HUES48 (cell line): ENCODE measurements at regions not wholly inside any gene's neighbourhood (a gene's known extent, or its start where the extent isn't known, plus 50 kb on each side); places are given as distances from the start of the nearest gene placed in this dataset.
"Not testable (repeated sequence)": the region's sequence is repeated elsewhere in the genome, so short reads cannot be mapped to it uniquely, and the experiment has no call there.

ENCODE experiments used
- H3K27ac ChIP-seq: one replicate; pipeline ENCODE4 v1.7.0; 2013; ENCODE audit warnings: low read depth, low read length, inconsistent platforms
- H3K27me3 ChIP-seq: 2 replicates; pipeline ENCODE4 v1.6.1; 2013; ENCODE audit warnings: mild to moderate bottlenecking, low read length; ENCODE audit not compliant: control insufficient read depth, insufficient read depth
- H3K36me3 ChIP-seq: 2 replicates; pipeline ENCODE4 v1.6.1; 2013; ENCODE audit warnings: low read length; ENCODE audit not compliant: control insufficient read depth, insufficient read depth
- H3K4me1 ChIP-seq: 2 replicates; pipeline ENCODE4 v1.6.1; 2013; ENCODE audit warnings: mild to moderate bottlenecking, low read length; ENCODE audit not compliant: control insufficient read depth, insufficient read depth
- H3K4me3 ChIP-seq: 2 replicates; pipeline ENCODE4 v1.5.1; 2013; ENCODE audit warnings: mild to moderate bottlenecking, low read depth, low read length
- H3K9ac ChIP-seq: 2 replicates; pipeline ENCODE4 v1.6.1; 2013; ENCODE audit warnings: mild to moderate bottlenecking, low read depth, low read length, moderate library complexity
- H3K9me3 ChIP-seq: 2 replicates; pipeline ENCODE4 v1.6.1; 2013; ENCODE audit warnings: low read length; ENCODE audit not compliant: control insufficient read depth, insufficient read depth

DNA sequence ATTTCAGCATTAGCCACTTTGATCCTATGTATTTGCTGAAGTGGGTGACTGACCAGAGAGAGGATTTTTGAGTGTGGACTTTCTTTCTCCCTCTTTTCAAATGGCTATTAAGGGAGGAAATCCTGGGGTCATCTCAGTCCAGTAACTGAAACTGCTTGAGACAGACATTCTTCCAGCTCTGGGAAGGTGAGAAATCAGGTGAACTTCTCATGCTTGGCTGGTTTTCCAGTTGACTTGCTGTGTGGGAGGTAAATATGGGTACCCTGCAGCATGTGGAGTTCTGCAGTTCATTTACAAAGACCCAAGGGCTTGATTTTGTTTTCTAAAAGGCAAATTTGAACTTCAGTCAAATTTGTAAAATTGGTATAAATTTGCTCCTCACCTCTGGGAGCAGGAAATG, 461.1 kb upstream of the TBL1XR1 start:
- Histone ChIP-seq H3K27me3 (no peaks in the 10 kb centered on the region), H3K4me3 (no peak overlapping the region), H3K27ac (no peak overlapping the region), H3K9me3 (no peaks in the 10 kb centered on the region), H3K36me3 (no peaks in the 10 kb centered on the region), H3K9ac (no peak overlapping the region), H3K4me1 (no peaks in the 10 kb centered on the region)

DNA sequence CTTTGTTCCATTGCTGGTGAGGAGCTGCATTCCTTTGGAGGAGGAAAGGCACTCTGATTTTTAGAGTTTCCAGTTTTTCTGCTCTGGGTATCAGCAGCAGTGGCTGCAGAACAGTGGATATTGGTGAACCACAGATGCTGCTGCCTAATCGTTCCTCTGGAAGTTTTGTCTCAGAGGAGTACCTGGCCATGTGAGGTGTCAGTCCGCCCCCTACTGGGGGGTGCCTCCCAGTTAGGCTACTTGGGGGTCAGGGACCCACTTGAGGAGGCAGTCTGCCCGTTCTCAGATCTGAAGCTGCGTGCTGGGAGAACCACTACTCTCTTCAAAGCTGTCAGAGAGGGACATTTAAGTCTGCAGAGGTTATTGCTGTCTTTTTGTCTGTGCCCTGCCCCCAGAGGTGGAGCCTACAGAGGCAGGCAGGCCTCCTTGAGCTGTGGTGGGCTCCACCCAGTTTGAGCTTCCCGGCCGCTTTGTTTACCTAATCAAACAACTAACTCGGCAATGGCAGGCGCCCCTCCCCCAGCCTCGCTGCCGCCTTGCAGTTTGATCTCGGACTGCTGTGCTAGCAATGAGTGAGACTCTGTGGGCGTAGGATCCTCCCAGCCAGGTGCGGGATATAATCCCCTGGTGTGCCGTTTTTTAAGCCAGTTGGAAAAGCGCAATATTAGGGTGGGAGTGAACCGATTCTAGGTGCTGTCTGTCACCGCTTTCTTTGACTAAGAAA, 467.3 kb upstream of the TBL1XR1 start:
- not testable (repeated sequence) for H3K4me3 ChIP-seq, H3K36me3 ChIP-seq, H3K9me3 ChIP-seq, H3K27me3 ChIP-seq, H3K9ac ChIP-seq, H3K4me1 ChIP-seq, H3K27ac ChIP-seq

DNA sequence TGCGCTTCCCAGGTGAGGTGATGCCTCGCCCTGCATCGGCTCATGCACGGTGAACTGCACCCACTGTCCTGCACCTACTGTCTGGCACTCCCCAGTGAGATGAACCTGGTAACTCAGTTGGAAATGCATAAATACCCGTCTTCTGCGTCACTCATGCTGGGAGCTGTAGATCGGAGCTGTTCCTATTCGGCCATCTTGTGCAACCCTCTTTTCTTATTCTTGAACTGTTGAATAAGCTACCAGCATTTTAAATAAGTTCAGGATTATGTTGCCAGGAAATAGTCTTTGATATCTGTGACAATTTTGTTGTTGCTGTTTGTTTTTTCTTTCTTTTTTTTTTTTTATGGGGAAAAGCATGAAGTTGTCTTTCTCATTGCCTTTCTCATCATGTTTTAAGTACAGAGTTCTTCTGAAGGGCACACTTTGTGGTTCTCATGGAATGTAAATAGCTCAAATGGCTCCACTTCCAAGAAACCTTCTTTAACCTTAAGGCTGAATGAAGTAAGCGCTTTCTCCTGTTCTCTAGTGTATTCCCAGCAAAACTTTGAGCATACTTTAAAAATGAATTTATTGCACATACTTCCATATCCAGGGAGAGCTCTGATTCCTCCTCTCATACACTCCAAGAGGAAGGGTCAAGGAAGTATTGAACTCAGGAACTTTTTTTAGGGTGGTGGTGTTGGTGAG, 468.0 kb upstream of the TBL1XR1 start:
- no peak overlapping the region for H3K9ac ChIP-seq
- no peaks in the 10 kb centered on the region for H3K36me3 ChIP-seq
- peaks cover 10% of the 10 kb centered on the region for H3K9me3 ChIP-seq
- H3K4me3 ChIP-seq = no peak overlapping the region
- no peaks in the 10 kb centered on the region for H3K27me3 ChIP-seq
- H3K27ac ChIP-seq = no peak overlapping the region
- H3K4me1 ChIP-seq = no peaks in the 10 kb centered on the region

DNA sequence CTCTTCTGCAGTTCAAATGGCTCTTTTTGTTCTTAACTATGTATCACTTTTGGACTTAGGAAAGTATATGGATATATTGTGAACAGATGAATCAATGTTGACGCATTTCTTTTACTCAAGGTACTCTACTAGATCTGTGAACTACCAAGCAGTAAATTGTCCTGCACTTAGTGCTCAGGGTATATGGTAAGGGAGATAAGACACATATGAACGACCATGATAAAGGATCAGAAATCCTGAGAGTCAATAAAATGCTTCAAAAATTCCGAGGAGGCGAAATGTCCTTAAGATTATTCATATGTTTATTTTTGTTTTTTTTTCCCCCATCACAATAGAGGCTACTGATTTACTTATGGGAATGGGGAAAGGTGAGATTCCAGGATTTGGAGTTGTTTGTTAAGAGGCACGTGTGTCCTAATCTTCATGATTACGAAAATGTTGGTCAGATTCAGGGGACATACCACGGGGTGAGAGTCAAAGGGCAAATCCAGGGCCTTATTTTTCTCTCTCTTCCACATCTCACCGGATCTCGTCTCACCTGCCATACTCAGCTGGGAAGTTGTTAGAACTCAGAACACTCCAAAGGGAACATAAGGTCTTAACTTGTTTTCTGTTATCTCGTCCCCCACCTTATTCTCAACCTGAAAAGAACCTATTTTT, 475.1 kb upstream of the TBL1XR1 start:
- H3K9ac ChIP-seq = no peak overlapping the region
- no peaks in the 10 kb centered on the region for H3K36me3 ChIP-seq
- H3K4me1 ChIP-seq = 0 out of 2 replicates have a peak, but pooled peaks cover 3% of the 10 kb centered on the region
- no peak overlapping the region for H3K4me3 ChIP-seq
- H3K27ac ChIP-seq = no peak overlapping the region
- H3K27me3 ChIP-seq = no peaks in the 10 kb centered on the region
- H3K9me3 ChIP-seq = no peaks in the 10 kb centered on the region

DNA sequence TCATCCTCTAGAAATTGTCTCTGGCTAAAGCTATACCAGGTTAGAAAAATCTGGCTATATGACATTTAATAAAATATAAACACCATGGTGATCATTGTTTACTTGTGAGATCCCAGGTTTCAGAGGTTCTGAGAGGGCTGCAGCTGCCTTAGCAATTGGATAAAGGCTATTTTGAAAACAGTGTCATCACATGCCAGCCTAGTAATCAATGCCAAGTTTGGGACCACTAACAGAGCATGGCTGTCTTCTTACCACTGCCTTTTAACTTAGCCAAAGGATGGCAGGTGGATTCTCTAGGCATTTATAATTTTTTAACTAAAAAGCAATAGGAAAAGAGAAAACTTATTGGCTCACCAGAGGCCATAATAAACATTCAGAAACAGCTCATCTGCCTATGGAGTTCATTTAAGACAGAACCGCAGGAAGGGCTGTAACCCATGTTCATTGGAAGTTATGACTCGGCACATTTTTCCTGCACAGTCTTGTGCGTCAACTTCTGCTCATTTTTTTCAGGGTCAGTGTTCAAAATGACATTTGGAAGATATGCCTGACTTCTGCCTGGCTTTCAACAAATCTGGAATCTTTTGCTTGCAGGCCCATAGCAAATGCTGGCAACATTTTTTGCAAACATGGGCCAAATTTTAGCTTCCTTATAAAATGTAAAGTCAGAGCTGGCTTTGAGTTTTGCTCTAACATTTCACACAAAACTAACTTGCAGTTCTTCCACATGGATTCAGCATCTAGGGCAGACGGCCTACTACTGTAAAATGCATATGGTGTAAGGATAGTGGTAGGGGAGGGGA, 476.0 kb upstream of the TBL1XR1 start:
- Histone ChIP-seq H3K4me3 (no peak overlapping the region), H3K9me3 (no peaks in the 10 kb centered on the region), H3K27me3 (no peaks in the 10 kb centered on the region), H3K9ac (no peak overlapping the region), H3K36me3 (no peaks in the 10 kb centered on the region), H3K4me1 (0 out of 2 replicates have a peak, but pooled peaks cover 3% of the 10 kb centered on the region), H3K27ac (no peak overlapping the region)

DNA sequence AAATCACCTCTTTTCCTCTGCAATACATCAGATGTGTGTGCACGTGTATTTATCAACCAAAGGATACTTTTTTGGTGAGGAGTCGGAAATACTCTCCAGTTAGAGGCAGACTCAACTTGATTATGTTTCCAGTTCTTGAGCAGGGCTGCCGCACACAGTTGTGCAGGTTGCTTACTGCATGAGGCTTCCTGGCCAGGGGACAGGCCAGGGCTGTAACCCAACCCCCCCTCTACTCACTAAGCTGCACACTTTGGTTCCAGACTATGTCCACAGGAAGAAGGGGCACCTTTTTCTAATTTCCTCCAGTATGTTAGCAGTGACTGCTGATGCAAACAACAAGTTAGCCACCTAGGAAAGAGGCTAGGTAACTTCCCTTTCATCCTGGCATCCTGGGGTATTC, 476.9 kb upstream of the TBL1XR1 start:
- H3K36me3 ChIP-seq = no peaks in the 10 kb centered on the region
- H3K9me3 ChIP-seq = no peaks in the 10 kb centered on the region
- H3K4me3 ChIP-seq = no peak overlapping the region
- no peak overlapping the region for H3K9ac ChIP-seq
- no peak overlapping the region for H3K27ac ChIP-seq
- no peaks in the 10 kb centered on the region for H3K27me3 ChIP-seq
- H3K4me1 ChIP-seq = 0 out of 2 replicates have a peak, but pooled peaks cover 3% of the 10 kb centered on the region

DNA sequence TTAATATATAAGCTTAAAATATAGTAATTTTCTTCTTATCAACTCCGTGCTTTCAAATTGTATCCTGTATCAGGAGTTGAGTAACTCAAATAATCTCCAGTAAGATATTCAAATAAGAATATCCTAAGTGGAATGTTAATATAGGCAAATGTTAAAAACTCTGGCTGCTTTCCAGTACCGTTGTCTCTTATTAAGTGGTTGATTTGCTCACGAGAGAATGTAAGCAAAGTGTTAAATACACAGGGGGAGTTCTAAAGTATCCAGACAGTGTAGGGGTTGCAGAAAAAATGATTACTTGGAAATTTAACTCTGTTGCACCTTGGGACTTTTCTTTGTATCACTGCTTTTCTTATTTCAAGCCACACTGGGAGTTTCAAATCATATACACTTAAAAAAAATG, 478.9 kb upstream of the TBL1XR1 start:
- Histone ChIP-seq H3K9ac (no peak overlapping the region), H3K27ac (no peak overlapping the region), H3K4me3 (no peak overlapping the region), H3K4me1 (0 out of 2 replicates have a peak, but pooled peaks cover 3% of the 10 kb centered on the region), H3K9me3 (no peaks in the 10 kb centered on the region), H3K27me3 (no peaks in the 10 kb centered on the region), H3K36me3 (no peaks in the 10 kb centered on the region)

DNA sequence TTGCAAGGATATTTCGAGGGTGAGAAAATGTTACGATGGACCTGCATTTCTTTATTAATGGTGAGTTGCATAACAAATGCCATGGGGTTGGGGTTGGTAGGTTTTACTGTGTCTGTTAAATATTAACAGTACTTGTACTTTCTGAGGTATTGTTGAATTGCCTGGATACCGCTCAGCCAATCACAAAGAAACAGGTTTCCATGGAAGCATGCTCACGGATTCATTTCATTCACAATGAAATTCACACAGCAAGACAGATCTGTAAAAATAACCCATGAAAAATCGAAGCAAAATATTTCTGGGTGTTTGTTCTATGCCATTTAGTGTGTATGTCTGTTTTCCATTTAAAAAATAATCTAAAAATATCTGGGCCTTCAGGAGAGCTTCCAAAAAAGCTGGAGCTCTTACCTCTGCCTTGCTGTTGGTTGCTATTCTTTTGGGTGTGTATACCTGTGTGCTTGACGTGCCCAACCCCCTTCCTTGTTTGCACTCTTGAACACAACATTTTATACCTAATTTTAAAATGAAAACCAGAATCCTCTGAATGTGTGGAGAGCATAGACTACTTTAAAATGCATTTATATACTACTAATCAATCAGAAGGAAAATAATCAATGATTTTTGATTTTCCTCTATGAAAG, 479.8 kb upstream of the TBL1XR1 start:
- H3K36me3 ChIP-seq = no peaks in the 10 kb centered on the region
- H3K4me1 ChIP-seq = 0 out of 2 replicates have a peak, but pooled peaks cover 3% of the 10 kb centered on the region
- H3K27ac ChIP-seq = no peak overlapping the region

DNA sequence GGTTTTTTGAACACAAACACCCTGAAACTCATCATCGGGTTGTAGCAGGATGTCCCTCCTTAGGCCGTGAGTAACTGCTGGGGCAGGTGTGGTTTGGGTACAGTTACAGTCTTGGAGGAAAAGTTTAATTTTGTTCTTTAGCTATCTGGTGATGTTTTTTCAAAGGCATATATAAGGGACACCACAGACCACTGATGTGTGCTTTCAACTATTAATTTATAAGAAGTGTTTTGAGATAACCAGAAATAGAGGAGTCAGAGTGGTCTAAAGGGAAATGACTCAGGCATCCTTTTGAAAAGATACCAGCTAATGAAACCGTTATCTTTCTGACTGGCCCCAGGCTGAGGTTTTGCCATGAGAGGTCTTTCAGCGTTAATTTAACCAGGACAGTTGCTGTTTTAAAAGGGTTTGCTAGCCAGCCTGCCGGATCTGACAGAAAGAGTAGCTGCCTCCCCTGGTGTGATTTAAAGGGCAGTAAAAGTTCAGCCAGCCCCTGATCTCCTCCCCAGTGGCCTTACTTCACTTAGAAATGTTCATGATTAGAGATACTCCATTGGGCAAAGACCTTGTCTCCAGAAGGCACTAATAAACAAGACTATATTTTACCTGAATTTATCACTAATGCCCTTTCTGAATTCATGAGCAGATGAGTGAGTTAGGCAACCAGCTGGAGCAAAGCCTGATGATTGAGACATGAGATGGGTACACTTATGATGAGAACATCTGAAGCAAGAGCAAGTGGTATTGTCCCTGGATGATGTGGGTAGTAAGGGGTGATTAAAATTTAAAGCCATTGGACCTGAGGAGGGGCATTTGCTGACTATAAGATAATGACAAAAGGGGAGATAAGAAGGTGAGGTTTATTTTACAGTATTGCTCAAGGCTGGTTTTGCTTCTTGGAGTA, 482.5 kb upstream of the TBL1XR1 start:
- Histone ChIP-seq H3K27ac (no peak overlapping the region), H3K9me3 (no peaks in the 10 kb centered on the region)

More for the DNA sequence above, 479.8 kb upstream of the TBL1XR1 start:
- H3K27me3 ChIP-seq = no peaks in the 10 kb centered on the region
- no peak overlapping the region for H3K9ac ChIP-seq
- H3K9me3 ChIP-seq = no peaks in the 10 kb centered on the region
- no peak overlapping the region for H3K4me3 ChIP-seq

DNA sequence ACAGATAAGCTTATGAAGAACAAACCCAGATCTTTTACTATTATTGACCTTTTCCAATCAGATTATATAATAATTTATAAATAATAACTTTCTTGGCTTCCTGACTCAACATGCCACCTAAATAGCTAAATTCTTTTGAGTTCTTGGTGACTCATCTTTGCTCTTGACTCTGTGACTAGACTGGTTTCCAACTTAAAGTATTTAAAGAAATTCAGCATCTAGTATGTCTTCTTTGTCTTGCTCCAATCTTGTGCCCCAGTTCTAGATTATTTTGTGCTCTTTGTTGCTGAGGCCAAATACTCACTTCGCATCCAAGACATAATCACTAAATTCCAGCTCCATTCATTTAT, 483.2 kb upstream of the TBL1XR1 start:
- no peak overlapping the region for H3K27ac ChIP-seq
- H3K9ac ChIP-seq = no peak overlapping the region
- H3K36me3 ChIP-seq = no peaks in the 10 kb centered on the region
- no peaks in the 10 kb centered on the region for H3K27me3 ChIP-seq
- no peaks in the 10 kb centered on the region for H3K9me3 ChIP-seq
- H3K4me1 ChIP-seq = 0 out of 2 replicates have a peak, but pooled peaks cover 3% of the 10 kb centered on the region
- H3K4me3 ChIP-seq = no peak overlapping the region

More for the DNA sequence above, 482.5 kb upstream of the TBL1XR1 start:
- Histone ChIP-seq H3K36me3 (no peaks in the 10 kb centered on the region), H3K4me3 (no peak overlapping the region), H3K4me1 (0 out of 2 replicates have a peak, but pooled peaks cover 3% of the 10 kb centered on the region), H3K9ac (no peak overlapping the region), H3K27me3 (no peaks in the 10 kb centered on the region)
